ENCODE measurements at regions not wholly inside any gene's neighbourhood (a gene's known extent, or its start where the extent isn't known, plus 50 kb on each side); places are given as distances from the start of the nearest gene placed in this dataset.

DNA sequence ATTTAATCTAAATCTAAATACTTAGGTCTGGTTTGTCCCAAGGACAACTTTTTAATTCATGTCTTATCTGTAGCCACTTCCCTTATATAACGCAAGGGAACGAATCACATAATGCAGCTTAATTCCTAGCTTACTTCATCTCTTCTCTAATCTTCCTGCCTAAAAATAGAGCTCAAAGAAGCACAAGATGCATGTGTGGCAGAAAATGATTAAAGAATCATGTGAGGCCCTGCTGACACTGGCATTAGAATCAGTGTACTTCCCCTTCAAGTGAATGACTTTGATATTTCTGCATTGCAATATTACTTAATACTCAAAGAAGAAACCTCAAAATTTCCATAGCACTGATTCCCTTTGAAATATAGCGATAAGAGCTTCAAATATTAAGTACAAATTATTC, 317.9 kb upstream of the FTMT start:
- Histone ChIP-seq H3K4me3 (ENCODE audit: low read length in 2 of 2) (no peak overlapping the region), H3K4me1 (ENCODE audit: control insufficient read depth in 2 of 2, insufficient read depth in 2 of 2, low read length in 2 of 2) (no peaks in the 10 kb centered on the region), H3K27me3 (ENCODE audit: control insufficient read depth in 2 of 2, insufficient read depth in 1 of 2, low read length in 1 of 2) (no peaks in the 10 kb centered on the region), H3K27ac (ENCODE audit: low read depth in 1 of 2, low read length in 1 of 2) (no peak overlapping the region), H3K36me3 (ENCODE audit: control insufficient read depth in 2 of 2, insufficient read depth in 2 of 2, low read length in 1 of 2) (no peaks in the 10 kb centered on the region), H3K9me3 (ENCODE audit: control insufficient read depth in 2 of 2, insufficient read depth in 1 of 2, low read length in 1 of 2) (peaks cover 0 to 5% of the 10 kb centered on the region in 2 donors)
- DNase-seq (ENCODE audit: low read depth in 6 of 9, low spot score in 9 of 9): no peak
- WGBS: 78% methylated on average over 3 of the region's 3 CpGs

DNA sequence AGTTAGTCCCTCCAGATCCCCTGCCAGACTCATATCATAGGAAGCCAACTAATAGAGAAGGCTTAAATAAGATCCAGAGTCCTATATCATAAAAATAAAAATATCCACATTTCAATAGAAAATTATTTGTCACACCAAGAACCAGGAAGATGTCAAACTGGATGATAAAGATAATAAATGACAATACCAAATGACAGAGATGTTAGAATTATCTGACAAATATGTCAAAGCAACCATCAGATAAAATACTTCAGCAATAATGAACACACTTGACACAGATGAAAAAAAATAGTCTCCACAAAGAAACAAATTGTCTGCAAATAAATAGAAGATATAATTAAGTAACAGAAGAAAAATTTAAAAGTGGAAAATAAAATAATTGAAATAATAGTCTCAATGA, 300.7 kb upstream of the FTMT start:
- H3K4me1 ChIP-seq (ENCODE audit: control insufficient read depth in 2 of 2, insufficient read depth in 2 of 2, low read length in 2 of 2): no peaks in the 10 kb centered on the region
- no peaks in the 10 kb centered on the region for H3K9me3 ChIP-seq (ENCODE audit: control insufficient read depth in 2 of 2, insufficient read depth in 1 of 2, low read length in 1 of 2)
- no peak overlapping the region for H3K4me3 ChIP-seq (ENCODE audit: low read length in 2 of 2)
- no peaks in the 10 kb centered on the region for H3K36me3 ChIP-seq (ENCODE audit: control insufficient read depth in 2 of 2, insufficient read depth in 2 of 2, low read length in 1 of 2)
- no peak overlapping the region for H3K27ac ChIP-seq (ENCODE audit: low read depth in 1 of 2, low read length in 1 of 2)
- no peaks in the 10 kb centered on the region for H3K27me3 ChIP-seq (ENCODE audit: control insufficient read depth in 2 of 2, insufficient read depth in 1 of 2, low read length in 1 of 2)
- no peak for DNase-seq (ENCODE audit: low read depth in 6 of 9, low spot score in 9 of 9)

DNA sequence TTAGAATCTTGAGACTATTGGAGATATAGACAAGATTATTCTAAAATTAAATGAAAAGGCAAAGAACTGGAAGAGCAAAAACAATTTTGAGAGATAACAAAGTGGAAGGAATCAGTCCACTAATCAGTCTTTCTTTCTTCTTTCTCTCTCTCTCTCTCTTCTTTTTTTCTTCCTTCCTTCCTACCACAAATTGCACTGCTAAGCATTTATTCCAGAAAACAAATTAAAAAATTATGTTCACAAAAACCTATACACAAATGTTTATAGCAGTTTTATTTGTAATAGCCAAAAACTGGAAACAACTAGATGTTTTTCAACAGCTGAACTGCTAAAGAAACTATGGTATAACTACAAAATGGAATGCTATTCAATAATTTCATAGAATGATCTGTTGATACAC, 291.9 kb upstream of the FTMT start:
- Histone ChIP-seq H3K9me3 (ENCODE audit: control insufficient read depth in 2 of 2, insufficient read depth in 1 of 2, low read length in 1 of 2) (peaks cover 0 to 9% of the 10 kb centered on the region in 2 donors), H3K4me3 (ENCODE audit: low read length in 2 of 2) (no peak overlapping the region), H3K36me3 (ENCODE audit: control insufficient read depth in 2 of 2, insufficient read depth in 2 of 2, low read length in 1 of 2) (no peaks in the 10 kb centered on the region), H3K27me3 (ENCODE audit: control insufficient read depth in 2 of 2, insufficient read depth in 1 of 2, low read length in 1 of 2) (no peaks in the 10 kb centered on the region), H3K27ac (ENCODE audit: low read depth in 1 of 2, low read length in 1 of 2) (no peak overlapping the region), H3K4me1 (ENCODE audit: control insufficient read depth in 2 of 2, insufficient read depth in 2 of 2, low read length in 2 of 2) (no peaks in the 10 kb centered on the region)
- no peak for DNase-seq (ENCODE audit: low read depth in 6 of 9, low spot score in 9 of 9)

DNA sequence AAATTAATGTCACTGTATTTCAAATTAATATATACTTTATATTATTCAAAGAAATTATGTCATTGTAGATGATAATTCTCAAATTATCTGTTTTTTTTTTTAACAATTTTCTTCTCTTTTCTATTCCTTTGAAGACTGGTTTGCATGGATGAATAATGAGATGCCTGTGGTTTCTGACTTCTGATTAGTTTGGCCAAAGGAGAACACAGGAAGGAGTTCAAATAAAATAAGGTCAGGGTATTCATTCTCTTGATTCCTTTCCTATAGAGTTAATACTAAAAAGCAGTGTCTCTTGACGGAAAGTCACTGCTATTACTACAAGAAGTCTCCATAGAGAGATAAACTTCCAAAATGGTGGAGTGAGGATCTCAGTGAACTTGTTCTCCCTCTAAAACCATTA, 279.6 kb upstream of the FTMT start:
- Histone ChIP-seq H3K4me1 (ENCODE audit: control insufficient read depth in 2 of 2, insufficient read depth in 2 of 2, low read length in 2 of 2) (no peaks in the 10 kb centered on the region), H3K27ac (ENCODE audit: low read depth in 1 of 2, low read length in 1 of 2) (no peak overlapping the region), H3K27me3 (ENCODE audit: control insufficient read depth in 2 of 2, insufficient read depth in 1 of 2, low read length in 1 of 2) (no peaks in the 10 kb centered on the region), H3K4me3 (ENCODE audit: low read length in 2 of 2) (no peak overlapping the region), H3K9me3 (ENCODE audit: control insufficient read depth in 2 of 2, insufficient read depth in 1 of 2, low read length in 1 of 2) (no peaks in the 10 kb centered on the region), H3K36me3 (ENCODE audit: control insufficient read depth in 2 of 2, insufficient read depth in 2 of 2, low read length in 1 of 2) (no peaks in the 10 kb centered on the region)
- whole genome bisulfite sequencing: 97% methylated on average over 1 of the region's 1 CpG
- no peak for DNase-seq (ENCODE audit: low read depth in 6 of 9, low spot score in 9 of 9)

DNA sequence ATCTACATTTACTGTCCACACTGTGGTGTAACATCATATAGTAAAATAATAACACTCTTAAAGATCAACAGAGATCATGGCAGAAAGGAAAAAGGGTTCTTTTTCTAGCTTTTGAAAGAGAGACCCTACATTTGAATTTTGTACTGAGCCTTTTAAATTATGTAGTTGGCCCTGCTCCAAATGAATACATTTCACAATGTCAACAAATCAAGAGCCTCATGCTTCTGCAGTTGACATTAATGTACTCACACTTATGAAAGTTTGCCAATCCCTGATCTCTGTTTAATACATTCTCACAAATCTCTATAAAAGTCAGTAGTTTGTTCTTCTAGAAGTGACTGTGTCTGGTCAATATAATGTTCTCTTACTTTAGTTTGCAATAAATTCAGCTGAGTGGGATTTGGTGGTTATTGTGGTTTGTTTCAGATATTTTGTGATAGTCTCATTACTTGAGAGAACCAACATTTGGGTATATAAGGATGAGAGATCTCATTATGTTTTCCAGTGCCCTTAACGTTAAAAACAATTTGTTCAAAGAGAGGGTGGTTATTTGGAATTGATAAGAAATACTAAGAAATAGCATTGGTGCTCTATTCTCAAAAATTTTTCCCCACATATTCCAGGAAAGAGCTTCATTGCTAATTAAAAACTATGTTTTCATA, 277.8 kb upstream of the FTMT start:
- Histone ChIP-seq H3K4me3 (ENCODE audit: low read length in 2 of 2) (no peak overlapping the region), H3K27ac (ENCODE audit: low read depth in 1 of 2, low read length in 1 of 2) (no peak overlapping the region), H3K4me1 (ENCODE audit: control insufficient read depth in 2 of 2, insufficient read depth in 2 of 2, low read length in 2 of 2) (no peaks in the 10 kb centered on the region), H3K36me3 (ENCODE audit: control insufficient read depth in 2 of 2, insufficient read depth in 2 of 2, low read length in 1 of 2) (no peaks in the 10 kb centered on the region), H3K9me3 (ENCODE audit: control insufficient read depth in 2 of 2, insufficient read depth in 1 of 2, low read length in 1 of 2) (no peaks in the 10 kb centered on the region), H3K27me3 (ENCODE audit: control insufficient read depth in 2 of 2, insufficient read depth in 1 of 2, low read length in 1 of 2) (no peaks in the 10 kb centered on the region)
- no peak for DNase-seq (ENCODE audit: low read depth in 6 of 9, low spot score in 9 of 9)
- 83% methylated on average over 1 of the region's 1 CpG for WGBS

DNA sequence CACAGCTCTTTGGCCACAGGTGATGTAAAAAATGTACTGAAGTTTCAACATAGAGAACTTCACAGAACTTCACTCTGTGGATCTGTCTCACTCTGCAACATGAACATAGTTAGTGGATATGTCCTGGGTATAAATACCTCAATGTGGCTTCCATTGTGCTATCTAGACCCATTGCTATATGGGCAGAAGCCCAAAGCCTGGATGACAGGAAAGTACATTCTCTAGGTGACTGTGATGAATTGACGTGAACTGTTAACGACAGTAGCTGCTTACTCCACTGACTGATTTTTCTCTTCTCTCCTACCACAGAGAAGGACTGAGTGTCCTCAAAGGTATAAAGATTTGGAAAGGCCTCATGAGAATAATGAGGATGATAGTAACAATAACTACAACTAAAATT, 270.1 kb upstream of the FTMT start:
- no peaks in the 10 kb centered on the region for H3K27me3 ChIP-seq (ENCODE audit: control insufficient read depth in 2 of 2, insufficient read depth in 1 of 2, low read length in 1 of 2)
- H3K4me3 ChIP-seq (ENCODE audit: low read length in 2 of 2): no peak overlapping the region
- WGBS: 98% methylated on average over 2 of the region's 2 CpGs
- no peaks in the 10 kb centered on the region for H3K36me3 ChIP-seq (ENCODE audit: control insufficient read depth in 2 of 2, insufficient read depth in 2 of 2, low read length in 1 of 2)
- H3K4me1 ChIP-seq (ENCODE audit: control insufficient read depth in 2 of 2, insufficient read depth in 2 of 2, low read length in 2 of 2): no peaks in the 10 kb centered on the region
- no peak overlapping the region for H3K27ac ChIP-seq (ENCODE audit: low read depth in 1 of 2, low read length in 1 of 2)
- no peak for DNase-seq (ENCODE audit: low read depth in 6 of 9, low spot score in 9 of 9)
- H3K9me3 ChIP-seq (ENCODE audit: control insufficient read depth in 2 of 2, insufficient read depth in 1 of 2, low read length in 1 of 2): no peaks in the 10 kb centered on the region

DNA sequence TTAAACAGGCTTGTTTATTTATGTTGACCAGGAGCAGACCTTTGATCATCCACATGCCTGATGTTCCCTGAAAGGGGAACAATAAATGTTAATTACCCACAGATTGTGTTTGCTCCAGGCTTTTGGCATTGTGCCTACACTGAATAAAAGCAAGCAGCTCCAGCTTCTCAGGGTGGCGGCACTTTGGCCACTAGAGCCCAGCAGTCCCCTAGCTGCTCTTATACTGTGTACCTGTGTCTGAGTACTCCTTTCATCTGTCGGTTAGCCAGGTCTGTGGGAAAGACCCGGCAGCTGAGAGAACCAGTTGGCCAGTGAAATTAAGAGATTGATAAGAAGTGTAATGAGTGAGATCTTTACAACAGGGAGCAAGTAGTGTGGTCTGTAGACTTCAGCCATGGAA, 254.8 kb upstream of the FTMT start:
- Histone ChIP-seq H3K27ac (ENCODE audit: low read depth in 1 of 2, low read length in 1 of 2) (no peak overlapping the region), H3K36me3 (ENCODE audit: control insufficient read depth in 2 of 2, insufficient read depth in 2 of 2, low read length in 1 of 2) (no peaks in the 10 kb centered on the region), H3K27me3 (ENCODE audit: control insufficient read depth in 2 of 2, insufficient read depth in 1 of 2, low read length in 1 of 2) (no peaks in the 10 kb centered on the region), H3K9me3 (ENCODE audit: control insufficient read depth in 2 of 2, insufficient read depth in 1 of 2, low read length in 1 of 2) (peaks cover 0 to 8% of the 10 kb centered on the region in 2 donors), H3K4me1 (ENCODE audit: control insufficient read depth in 2 of 2, insufficient read depth in 2 of 2, low read length in 2 of 2) (no peaks in the 10 kb centered on the region), H3K4me3 (ENCODE audit: low read length in 2 of 2) (no peak overlapping the region)
- WGBS: 93% methylated on average over 3 of the region's 3 CpGs
- DNase-seq (ENCODE audit: low read depth in 6 of 9, low spot score in 9 of 9): no peak

DNA sequence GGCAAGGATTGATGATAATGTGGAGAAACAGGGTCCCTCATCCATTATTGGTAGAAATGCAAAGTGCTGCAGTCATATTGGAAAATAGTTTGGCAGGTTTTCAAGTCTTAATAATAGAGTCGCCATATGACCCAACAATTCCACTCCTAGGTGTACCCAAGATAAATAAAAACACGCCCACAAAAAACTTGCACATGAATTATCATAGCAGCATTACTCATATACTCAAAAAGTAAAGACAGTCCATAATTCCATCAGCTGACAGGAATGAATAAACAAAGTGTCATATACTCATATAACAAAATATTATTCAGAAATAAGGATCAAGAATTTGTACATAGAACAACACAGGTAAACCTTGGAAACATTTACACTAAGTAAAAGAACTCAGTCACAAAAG, 242.9 kb upstream of the FTMT start:
- WGBS: 96% methylated on average over 2 of the region's 2 CpGs
- no peak overlapping the region for H3K4me3 ChIP-seq (ENCODE audit: low read length in 2 of 2)
- no peaks in the 10 kb centered on the region for H3K27me3 ChIP-seq (ENCODE audit: control insufficient read depth in 2 of 2, insufficient read depth in 1 of 2, low read length in 1 of 2)

DNA sequence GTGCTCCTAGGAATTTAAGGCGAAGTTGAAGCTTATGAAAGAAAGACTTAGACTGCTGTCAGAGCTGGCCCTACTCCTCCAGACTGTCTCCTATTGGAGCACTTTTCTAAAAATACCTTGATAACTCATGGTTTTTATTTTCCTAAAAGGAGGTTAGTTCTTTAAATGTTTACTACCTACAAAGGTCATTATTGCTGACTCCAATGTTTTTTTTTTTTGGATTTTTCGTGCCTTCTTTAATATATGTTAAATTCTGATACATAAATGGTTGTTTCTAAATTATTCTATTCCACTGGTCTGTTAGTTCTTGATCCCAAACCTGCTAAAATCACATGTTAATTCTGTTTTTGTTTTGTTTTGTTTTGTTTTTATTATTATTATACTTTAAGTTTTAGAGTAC, 227.6 kb upstream of the FTMT start:
- no peak for DNase-seq (ENCODE audit: low read depth in 6 of 9, low spot score in 9 of 9)
- WGBS: 83% methylated on average over 2 of the region's 2 CpGs
- Histone ChIP-seq H3K4me1 (ENCODE audit: control insufficient read depth in 2 of 2, insufficient read depth in 2 of 2, low read length in 2 of 2) (no peaks in the 10 kb centered on the region), H3K36me3 (ENCODE audit: control insufficient read depth in 2 of 2, insufficient read depth in 2 of 2, low read length in 1 of 2) (no peaks in the 10 kb centered on the region), H3K4me3 (ENCODE audit: low read length in 2 of 2) (no peak overlapping the region), H3K9me3 (ENCODE audit: control insufficient read depth in 2 of 2, insufficient read depth in 1 of 2, low read length in 1 of 2) (no peaks in the 10 kb centered on the region), H3K27me3 (ENCODE audit: control insufficient read depth in 2 of 2, insufficient read depth in 1 of 2, low read length in 1 of 2) (no peaks in the 10 kb centered on the region), H3K27ac (ENCODE audit: low read depth in 1 of 2, low read length in 1 of 2) (no peak overlapping the region)

More for the DNA sequence above, 242.9 kb upstream of the FTMT start:
- H3K9me3 ChIP-seq (ENCODE audit: control insufficient read depth in 2 of 2, insufficient read depth in 1 of 2, low read length in 1 of 2): no peaks in the 10 kb centered on the region
- no peak overlapping the region for H3K27ac ChIP-seq (ENCODE audit: low read depth in 1 of 2, low read length in 1 of 2)
- no peaks in the 10 kb centered on the region for H3K4me1 ChIP-seq (ENCODE audit: control insufficient read depth in 2 of 2, insufficient read depth in 2 of 2, low read length in 2 of 2)
- DNase-seq (ENCODE audit: low read depth in 6 of 9, low spot score in 9 of 9): no peak
- no peaks in the 10 kb centered on the region for H3K36me3 ChIP-seq (ENCODE audit: control insufficient read depth in 2 of 2, insufficient read depth in 2 of 2, low read length in 1 of 2)

DNA sequence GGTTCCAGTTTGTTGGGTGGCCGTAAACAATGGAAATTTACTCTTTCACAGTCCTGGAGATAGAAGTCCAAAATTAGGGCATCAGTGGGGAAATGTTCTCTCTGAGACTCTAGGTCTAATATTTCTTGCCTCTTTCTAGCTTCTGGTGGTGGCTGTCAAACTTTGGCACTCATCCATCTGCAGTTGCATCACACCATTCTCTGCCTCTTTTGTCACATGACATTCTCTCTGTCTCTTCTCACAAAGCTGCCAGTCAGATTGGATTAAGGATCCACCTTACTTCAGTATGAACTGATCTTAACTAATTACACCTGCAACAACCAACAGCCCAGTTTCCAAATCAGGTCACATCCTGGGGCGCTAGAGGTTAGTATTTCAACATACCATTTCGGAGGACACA, 222.9 kb upstream of the FTMT start:
- WGBS: 89% methylated on average over 3 of the region's 3 CpGs
- no peak for DNase-seq (ENCODE audit: low read depth in 6 of 9, low spot score in 9 of 9)

More for the DNA sequence above, 222.9 kb upstream of the FTMT start:
- Histone ChIP-seq H3K36me3 (ENCODE audit: control insufficient read depth in 2 of 2, insufficient read depth in 2 of 2, low read length in 1 of 2) (no peaks in the 10 kb centered on the region), H3K4me1 (ENCODE audit: control insufficient read depth in 2 of 2, insufficient read depth in 2 of 2, low read length in 2 of 2) (no peaks in the 10 kb centered on the region), H3K27me3 (ENCODE audit: control insufficient read depth in 2 of 2, insufficient read depth in 1 of 2, low read length in 1 of 2) (no peaks in the 10 kb centered on the region), H3K9me3 (ENCODE audit: control insufficient read depth in 2 of 2, insufficient read depth in 1 of 2, low read length in 1 of 2) (no peaks in the 10 kb centered on the region), H3K4me3 (ENCODE audit: low read length in 2 of 2) (no peak overlapping the region), H3K27ac (ENCODE audit: low read depth in 1 of 2, low read length in 1 of 2) (no peak overlapping the region)

Data from thymus (tissue), 11 donors.